K562 (cell line): ENCODE measurements at regions not wholly inside any gene's neighbourhood (a gene's known extent, or its start where the extent isn't known, plus 50 kb on each side); places are given as distances from the start of the nearest gene placed in this dataset.

Experiments used
- ATAC-seq: fragments of 200-7000 bp; cut with Tn5 transposase; 3 replicates; pipeline ENCODE4 v1.9.1; 2020; ENCODE audit warnings: moderate library complexity
- BruUV-seq: library from RNA; stranded (reverse); fragments of 400-500 nt; replicated peaks from 2 replicates; lab custom pipeline; 2021; lab: Mats Ljungman, UMichigan
- CTCF ChIA-PET: fragments of 300-600 bp; formaldehyde crosslinking; extraction: SDS; loops from one replicate; lab custom pipeline; 2021; ENCODE audit warnings: low intra/inter-chr PET ratio; lab: Yijun Ruan, JAX
- POLR2A ChIA-PET: fragments of 300-600, 350-650 bp; sonication (Branson Sonifier 250); formaldehyde crosslinking; extraction: SDS; loops from one replicate; lab custom pipeline; 2021; ENCODE audit warnings: antibody characterized with exemption, inconsistent platforms; lab: Yijun Ruan, JAX
- DNase-seq, 4 experiments: peaks; one replicate each; pipeline versions ENCODE4 v3.0.0 to v3.0.0-alpha.2; 2011 to 2018; ENCODE audit warnings: low spot score in 3 of 4, mixed read lengths in 3 of 4; ENCODE audit errors: extremely low read depth in 1 of 4
- FAIRE-seq: peaks from 2 replicates; lab custom pipeline; 2011; peaks lifted over from hg19 to GRCh38; lab: Jason Lieb, UNC
- H2AFZ ChIP-seq: 2 replicates; pipeline ENCODE4 v1.6.0; 2011; ENCODE audit warnings: low read depth, low read length, control low read depth, inconsistent platforms
- H3K27ac ChIP-seq: fragments of 200-600 bp; 3 replicates; pipeline ENCODE4 v1.8.0; 2011; ENCODE audit warnings: low read depth, mild to moderate bottlenecking, control low read depth, inconsistent platforms, low read length, moderate library complexity, mixed read lengths; ENCODE audit errors: extremely low read depth
- H3K27me3 ChIP-seq, 2 experiments: fragments of 300-600 bp in 1 of 2; 2 replicates in 1 of 2; 3 replicates in 1 of 2; pipeline versions ENCODE4 v1.6.0 to v1.8.0; 2011; ENCODE audit warnings: inconsistent platforms in 2 of 2, low read length in 2 of 2, mild to moderate bottlenecking in 1 of 2, mixed read lengths in 1 of 2, moderate library complexity in 1 of 2; ENCODE audit not compliant: control insufficient read depth in 2 of 2, insufficient read depth in 2 of 2
- H3K36me3 ChIP-seq: fragments of 300-600 bp; 3 replicates; pipeline ENCODE4 v1.8.0; 2011; ENCODE audit warnings: mild to moderate bottlenecking, low read length, inconsistent platforms; ENCODE audit not compliant: control insufficient read depth, insufficient read depth
- H3K4me1 ChIP-seq, 2 experiments: fragments of 200-600 bp in 1 of 2; replicated peaks in 1 of 2; 2 replicates in 1 of 2; 3 replicates in 1 of 2; pipeline versions ENCODE4 v1.5.1 to v1.8.0; 2011; ENCODE audit warnings: inconsistent platforms in 2 of 2, low read length in 2 of 2, mild to moderate bottlenecking in 1 of 2, mixed read lengths in 1 of 2, moderate library complexity in 1 of 2; ENCODE audit not compliant: control insufficient read depth in 2 of 2, insufficient read depth in 2 of 2
- H3K4me2 ChIP-seq: 2 replicates; pipeline ENCODE4 v1.6.1; 2011; ENCODE audit warnings: low read length, control low read depth, inconsistent platforms, mixed read lengths; ENCODE audit not compliant: insufficient read depth
- H3K4me3 ChIP-seq: fragments of 200-600 bp; sonication (generic), shearing (Covaris generic); 2 replicates; pipeline ENCODE4 v1.5.1; 2016; ENCODE audit warnings: control low read depth, inconsistent platforms
- H3K79me2 ChIP-seq: fragments of 200-600 bp; 3 replicates; pipeline ENCODE4 v1.8.0; 2011; ENCODE audit warnings: low read length, inconsistent platforms; ENCODE audit not compliant: control insufficient read depth, insufficient read depth
- H3K9ac ChIP-seq, 2 experiments: 2 replicates each; pipeline versions ENCODE4 v1.6.0 to v1.6.1; 2011; ENCODE audit warnings: low read depth in 2 of 2, low read length in 2 of 2, control low read depth in 1 of 2, inconsistent platforms in 1 of 2, mild to moderate bottlenecking in 1 of 2, mixed read lengths in 1 of 2; ENCODE audit not compliant: insufficient read depth in 1 of 2
- H3K9me1 ChIP-seq: one replicate; pipeline ENCODE4 v1.6.0; 2011; ENCODE audit warnings: inconsistent platforms, mild to moderate bottlenecking, low read length, moderate library complexity; ENCODE audit not compliant: control insufficient read depth, insufficient read depth
- H3K9me3 ChIP-seq: replicated peaks from 2 replicates; pipeline ENCODE4 v1.5.1; 2011; ENCODE audit warnings: low read depth, low read length, inconsistent platforms; ENCODE audit not compliant: control insufficient read depth, insufficient read depth
- H4K20me1 ChIP-seq: replicated peaks from 2 replicates; pipeline ENCODE4 v1.6.1; 2011; ENCODE audit warnings: low read length, inconsistent platforms, mixed read lengths; ENCODE audit not compliant: control insufficient read depth, insufficient read depth
- FOXJ3 ChIP-seq: sonication (generic); formaldehyde crosslinking; IDR thresholded peaks from 2 replicates; pipeline ENCODE4 v1.4.0; 2020; ENCODE audit warnings: mild to moderate bottlenecking, missing genetic modification reagents
- PHB ChIP-seq: fragments of 250-450 bp; sonication (Bioruptor Pico); IDR thresholded peaks from 2 replicates; pipeline ENCODE4 v1.5.0; 2021
- PHF21A ChIP-seq: fragments of 450-650 bp; IDR thresholded peaks from 2 replicates; pipeline ENCODE4 v1.6.1; 2017; ENCODE audit warnings: low read depth, borderline replicate concordance
- STAG1 ChIP-seq: sonication (generic); formaldehyde crosslinking; IDR thresholded peaks from 2 replicates; pipeline ENCODE4 v1.5.0; 2020; ENCODE audit warnings: missing genetic modification reagents, borderline replicate concordance
- in situ Hi-C: fragments of 300-500 bp; cut with MboI; formaldehyde crosslinking; loops from 4 replicates; pipeline ENCODE4 v1.15.0; 2018; ENCODE audit warnings: inconsistent platforms, mixed read lengths
- intact Hi-C: fragments of 100-400 bp; cut with micrococcal nuclease; formaldehyde crosslinking; loops from 2 replicates; pipeline ENCODE4 v1.14.2; 2022
- TF ChIP-seq, protein P1 (sequence below): fragments of 200-600 bp; sonication (generic); IDR thresholded peaks from one replicate; pipeline ENCODE4 v1.6.1; 2012; ENCODE audit warnings: mild to moderate bottlenecking, low read depth, low read length, inconsistent platforms
- TF ChIP-seq, protein P2 (sequence below): conservative IDR thresholded peaks from 2 replicates; pipeline ENCODE4 v1.6.1; 2011; ENCODE audit warnings: low read depth, mild to moderate bottlenecking, low read length; ENCODE audit not compliant: control insufficient read depth

DNA sequence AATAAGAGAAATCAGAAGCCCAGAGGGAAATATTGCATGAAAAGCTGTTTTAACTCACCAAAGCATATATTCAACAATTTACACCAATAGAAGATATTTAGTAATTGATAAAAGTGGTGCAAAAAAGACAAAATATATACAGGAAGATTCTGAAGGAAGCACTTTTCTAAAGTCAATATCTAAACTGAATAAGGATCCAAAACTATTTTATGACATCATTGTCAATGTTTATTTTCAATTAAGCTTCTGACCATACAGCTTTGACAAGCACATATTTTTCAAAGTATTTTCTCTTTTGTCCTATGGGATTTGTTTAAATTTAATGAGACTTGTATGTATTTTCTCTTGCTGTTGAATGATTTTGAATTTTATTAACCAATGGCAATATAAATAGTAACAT, 1716.1 kb downstream of the OLFM4 start:
- ChIA-PET CTCF (no interaction called here), POLR2A (no interaction called here)
- in situ Hi-C loops = loop anchor here (10.0 kb wide), 1 partner anchor 600 kb away; no protein-coding TSS in a partner anchor
- no peaks in the 10 kb centered on the region for H3K79me2 ChIP-seq
- DNase-seq = no peak
- intact Hi-C loops = no loop called here
- H2AFZ ChIP-seq = no peak overlapping the region
- TF ChIP-seq PHF21A = no peak
- no peak for TF ChIP-seq STAG1 (CRISPR knock-in tag)
- TF ChIP-seq, protein P1, sequence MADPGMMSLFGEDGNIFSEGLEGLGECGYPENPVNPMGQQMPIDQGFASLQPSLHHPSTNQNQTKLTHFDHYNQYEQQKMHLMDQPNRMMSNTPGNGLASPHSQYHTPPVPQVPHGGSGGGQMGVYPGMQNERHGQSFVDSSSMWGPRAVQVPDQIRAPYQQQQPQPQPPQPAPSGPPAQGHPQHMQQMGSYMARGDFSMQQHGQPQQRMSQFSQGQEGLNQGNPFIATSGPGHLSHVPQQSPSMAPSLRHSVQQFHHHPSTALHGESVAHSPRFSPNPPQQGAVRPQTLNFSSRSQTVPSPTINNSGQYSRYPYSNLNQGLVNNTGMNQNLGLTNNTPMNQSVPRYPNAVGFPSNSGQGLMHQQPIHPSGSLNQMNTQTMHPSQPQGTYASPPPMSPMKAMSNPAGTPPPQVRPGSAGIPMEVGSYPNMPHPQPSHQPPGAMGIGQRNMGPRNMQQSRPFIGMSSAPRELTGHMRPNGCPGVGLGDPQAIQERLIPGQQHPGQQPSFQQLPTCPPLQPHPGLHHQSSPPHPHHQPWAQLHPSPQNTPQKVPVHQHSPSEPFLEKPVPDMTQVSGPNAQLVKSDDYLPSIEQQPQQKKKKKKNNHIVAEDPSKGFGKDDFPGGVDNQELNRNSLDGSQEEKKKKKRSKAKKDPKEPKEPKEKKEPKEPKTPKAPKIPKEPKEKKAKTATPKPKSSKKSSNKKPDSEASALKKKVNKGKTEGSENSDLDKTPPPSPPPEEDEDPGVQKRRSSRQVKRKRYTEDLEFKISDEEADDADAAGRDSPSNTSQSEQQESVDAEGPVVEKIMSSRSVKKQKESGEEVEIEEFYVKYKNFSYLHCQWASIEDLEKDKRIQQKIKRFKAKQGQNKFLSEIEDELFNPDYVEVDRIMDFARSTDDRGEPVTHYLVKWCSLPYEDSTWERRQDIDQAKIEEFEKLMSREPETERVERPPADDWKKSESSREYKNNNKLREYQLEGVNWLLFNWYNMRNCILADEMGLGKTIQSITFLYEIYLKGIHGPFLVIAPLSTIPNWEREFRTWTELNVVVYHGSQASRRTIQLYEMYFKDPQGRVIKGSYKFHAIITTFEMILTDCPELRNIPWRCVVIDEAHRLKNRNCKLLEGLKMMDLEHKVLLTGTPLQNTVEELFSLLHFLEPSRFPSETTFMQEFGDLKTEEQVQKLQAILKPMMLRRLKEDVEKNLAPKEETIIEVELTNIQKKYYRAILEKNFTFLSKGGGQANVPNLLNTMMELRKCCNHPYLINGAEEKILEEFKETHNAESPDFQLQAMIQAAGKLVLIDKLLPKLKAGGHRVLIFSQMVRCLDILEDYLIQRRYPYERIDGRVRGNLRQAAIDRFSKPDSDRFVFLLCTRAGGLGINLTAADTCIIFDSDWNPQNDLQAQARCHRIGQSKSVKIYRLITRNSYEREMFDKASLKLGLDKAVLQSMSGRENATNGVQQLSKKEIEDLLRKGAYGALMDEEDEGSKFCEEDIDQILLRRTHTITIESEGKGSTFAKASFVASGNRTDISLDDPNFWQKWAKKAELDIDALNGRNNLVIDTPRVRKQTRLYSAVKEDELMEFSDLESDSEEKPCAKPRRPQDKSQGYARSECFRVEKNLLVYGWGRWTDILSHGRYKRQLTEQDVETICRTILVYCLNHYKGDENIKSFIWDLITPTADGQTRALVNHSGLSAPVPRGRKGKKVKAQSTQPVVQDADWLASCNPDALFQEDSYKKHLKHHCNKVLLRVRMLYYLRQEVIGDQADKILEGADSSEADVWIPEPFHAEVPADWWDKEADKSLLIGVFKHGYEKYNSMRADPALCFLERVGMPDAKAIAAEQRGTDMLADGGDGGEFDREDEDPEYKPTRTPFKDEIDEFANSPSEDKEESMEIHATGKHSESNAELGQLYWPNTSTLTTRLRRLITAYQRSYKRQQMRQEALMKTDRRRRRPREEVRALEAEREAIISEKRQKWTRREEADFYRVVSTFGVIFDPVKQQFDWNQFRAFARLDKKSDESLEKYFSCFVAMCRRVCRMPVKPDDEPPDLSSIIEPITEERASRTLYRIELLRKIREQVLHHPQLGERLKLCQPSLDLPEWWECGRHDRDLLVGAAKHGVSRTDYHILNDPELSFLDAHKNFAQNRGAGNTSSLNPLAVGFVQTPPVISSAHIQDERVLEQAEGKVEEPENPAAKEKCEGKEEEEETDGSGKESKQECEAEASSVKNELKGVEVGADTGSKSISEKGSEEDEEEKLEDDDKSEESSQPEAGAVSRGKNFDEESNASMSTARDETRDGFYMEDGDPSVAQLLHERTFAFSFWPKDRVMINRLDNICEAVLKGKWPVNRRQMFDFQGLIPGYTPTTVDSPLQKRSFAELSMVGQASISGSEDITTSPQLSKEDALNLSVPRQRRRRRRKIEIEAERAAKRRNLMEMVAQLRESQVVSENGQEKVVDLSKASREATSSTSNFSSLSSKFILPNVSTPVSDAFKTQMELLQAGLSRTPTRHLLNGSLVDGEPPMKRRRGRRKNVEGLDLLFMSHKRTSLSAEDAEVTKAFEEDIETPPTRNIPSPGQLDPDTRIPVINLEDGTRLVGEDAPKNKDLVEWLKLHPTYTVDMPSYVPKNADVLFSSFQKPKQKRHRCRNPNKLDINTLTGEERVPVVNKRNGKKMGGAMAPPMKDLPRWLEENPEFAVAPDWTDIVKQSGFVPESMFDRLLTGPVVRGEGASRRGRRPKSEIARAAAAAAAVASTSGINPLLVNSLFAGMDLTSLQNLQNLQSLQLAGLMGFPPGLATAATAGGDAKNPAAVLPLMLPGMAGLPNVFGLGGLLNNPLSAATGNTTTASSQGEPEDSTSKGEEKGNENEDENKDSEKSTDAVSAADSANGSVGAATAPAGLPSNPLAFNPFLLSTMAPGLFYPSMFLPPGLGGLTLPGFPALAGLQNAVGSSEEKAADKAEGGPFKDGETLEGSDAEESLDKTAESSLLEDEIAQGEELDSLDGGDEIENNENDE = no peak
- no peak for TF ChIP-seq PHB (CRISPR knock-in tag)
- TF ChIP-seq, protein P2, sequence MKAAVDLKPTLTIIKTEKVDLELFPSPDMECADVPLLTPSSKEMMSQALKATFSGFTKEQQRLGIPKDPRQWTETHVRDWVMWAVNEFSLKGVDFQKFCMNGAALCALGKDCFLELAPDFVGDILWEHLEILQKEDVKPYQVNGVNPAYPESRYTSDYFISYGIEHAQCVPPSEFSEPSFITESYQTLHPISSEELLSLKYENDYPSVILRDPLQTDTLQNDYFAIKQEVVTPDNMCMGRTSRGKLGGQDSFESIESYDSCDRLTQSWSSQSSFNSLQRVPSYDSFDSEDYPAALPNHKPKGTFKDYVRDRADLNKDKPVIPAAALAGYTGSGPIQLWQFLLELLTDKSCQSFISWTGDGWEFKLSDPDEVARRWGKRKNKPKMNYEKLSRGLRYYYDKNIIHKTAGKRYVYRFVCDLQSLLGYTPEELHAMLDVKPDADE = no peak
- TF ChIP-seq FOXJ3 (CRISPR knock-in tag) = no peak
- TF ChIP-seq, all 486 proteins: peak for 0
- H4K20me1 ChIP-seq = no peaks in the 10 kb centered on the region
- no peak overlapping the region for H3K9ac ChIP-seq
- H3K27ac ChIP-seq = no peak overlapping the region
- H3K9me3 ChIP-seq = no peaks in the 10 kb centered on the region
- no peak for ATAC-seq
- H3K27me3 ChIP-seq = no peaks in the 10 kb centered on the region
- H3K4me1 ChIP-seq = no peaks in the 10 kb centered on the region
- H3K4me3 ChIP-seq = no peak overlapping the region
- BruUV-seq = no TSS peak
- no peaks in the 10 kb centered on the region for H3K9me1 ChIP-seq
- H3K36me3 ChIP-seq = no peaks in the 10 kb centered on the region
- H3K4me2 ChIP-seq = no peak overlapping the region
- no peak for FAIRE-seq
